ENCODE measurements at regions not wholly inside any gene's neighbourhood (a gene's known extent, or its start where the extent isn't known, plus 50 kb on each side); places are given as distances from the start of the nearest gene placed in this dataset.
"Not testable (repeated sequence)": the region's sequence is repeated elsewhere in the genome, so short reads cannot be mapped to it uniquely, and the experiment has no call there.

- Histone ChIP-seq H3K9me3 (no peaks in the 10 kb centered on the region), H3K36me3 (no peaks in the 10 kb centered on the region), H3K4me3 (no peak overlapping the region), H3K27me3 (no peaks in the 10 kb centered on the region), H3K27ac (no peak overlapping the region), H3K4me1 (no peaks in the 10 kb centered on the region)
- intact Hi-C loops (cut with DNase I) = no loop called here
- WGBS, 2 donors = 91 to 94% methylated on average over 4 of the region's 4 CpGs
- TF ChIP-seq POLR2A (IDR thresholded peaks at IDR 0.05) (no peak), EP300 (IDR thresholded peaks at IDR 0.05) (no peak), CTCF (IDR thresholded peaks at IDR 0.05) (no peak), POLR2AphosphoS5 (IDR thresholded peaks at IDR 0.05) (no peak)
- DNase-seq = no peak
Measured at GRCh38 chrX:102784550-102784949, 64.0 kb downstream of the GPRASP3 start.

DNA sequence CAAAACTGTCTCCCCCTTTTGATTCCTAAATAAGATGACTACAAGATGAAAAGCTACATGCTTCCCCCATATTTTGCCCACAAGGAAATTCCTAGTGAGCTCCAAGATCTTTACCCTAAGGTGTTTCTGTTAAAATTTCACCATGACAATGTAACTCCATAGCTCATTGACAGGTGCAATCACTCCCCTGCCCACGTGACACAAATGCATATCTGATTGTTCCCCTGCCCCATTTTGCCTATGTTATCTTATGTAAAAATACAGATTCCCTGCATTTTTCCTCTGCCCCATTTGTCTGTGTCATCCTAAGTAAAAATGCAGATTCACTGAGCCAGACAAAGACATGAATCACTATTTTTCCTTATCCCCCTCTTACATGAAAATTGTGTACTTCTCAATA is 66.7 kb downstream of the GPRASP3 start:
- 76 to 80% methylated on average over 1 of the region's 1 CpG for WGBS, 2 donors
- no peak for TF ChIP-seq POLR2AphosphoS5 (IDR thresholded peaks at IDR 0.05)
- TF ChIP-seq EP300 (IDR thresholded peaks at IDR 0.05) = no peak
- no peak for TF ChIP-seq POLR2A (IDR thresholded peaks at IDR 0.05)
- TF ChIP-seq CTCF (IDR thresholded peaks at IDR 0.05) = no peak
- intact Hi-C loops (cut with DNase I) = no loop called here
- H3K9me3 ChIP-seq = no peaks in the 10 kb centered on the region
- no peaks in the 10 kb centered on the region for H3K4me1 ChIP-seq
- no peak overlapping the region for H3K4me3 ChIP-seq
- DNase-seq = no peak
- H3K36me3 ChIP-seq = no peaks in the 10 kb centered on the region
- H3K27me3 ChIP-seq = no peaks in the 10 kb centered on the region
- H3K27ac ChIP-seq = no peak overlapping the region

DNA sequence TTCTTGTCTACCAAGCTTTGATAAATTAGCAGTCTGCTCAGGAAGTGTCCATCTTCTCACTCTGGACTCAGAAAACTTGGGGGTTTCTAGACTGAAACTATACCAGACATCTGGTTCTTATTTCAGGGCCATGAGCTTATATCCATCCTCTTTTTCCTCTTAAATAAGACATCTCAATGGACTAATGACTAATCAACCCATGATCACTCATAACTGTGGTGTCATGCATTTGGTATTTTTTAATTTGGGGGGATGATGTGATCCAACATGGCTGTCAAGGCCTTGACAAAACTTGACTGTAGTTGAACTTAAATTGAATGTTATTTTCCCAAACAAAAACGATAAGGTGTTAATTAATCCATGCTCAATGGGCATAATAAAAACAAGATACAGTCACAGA is 87.8 kb downstream of the GPRASP3 start:
- no peaks in the 10 kb centered on the region for H3K4me1 ChIP-seq
- no peak overlapping the region for H3K4me3 ChIP-seq
- 88 to 94% methylated on average over 1 of the region's 1 CpG for WGBS, 2 donors
- no peaks in the 10 kb centered on the region for H3K27me3 ChIP-seq
- intact Hi-C loops (cut with DNase I) = no loop called here
- DNase-seq = no peak
- no peaks in the 10 kb centered on the region for H3K9me3 ChIP-seq
- no peak overlapping the region for H3K27ac ChIP-seq
- TF ChIP-seq POLR2A (IDR thresholded peaks at IDR 0.05) (no peak), EP300 (IDR thresholded peaks at IDR 0.05) (no peak), CTCF (IDR thresholded peaks at IDR 0.05) (no peak), POLR2AphosphoS5 (IDR thresholded peaks at IDR 0.05) (no peak)
- no peaks in the 10 kb centered on the region for H3K36me3 ChIP-seq

- H3K4me1 ChIP-seq; H3K9me3 ChIP-seq; H3K36me3 ChIP-seq; H3K4me3 ChIP-seq; H3K27me3 ChIP-seq; DNase-seq; intact Hi-C loops (cut with DNase I); H3K27ac ChIP-seq: not testable (repeated sequence)
- 91 to 96% methylated on average over 2 of the region's 2 CpGs for WGBS, 2 donors
Measured at GRCh38 chrX:102818269-102818668, 97.7 kb downstream of the GPRASP3 start.

DNA sequence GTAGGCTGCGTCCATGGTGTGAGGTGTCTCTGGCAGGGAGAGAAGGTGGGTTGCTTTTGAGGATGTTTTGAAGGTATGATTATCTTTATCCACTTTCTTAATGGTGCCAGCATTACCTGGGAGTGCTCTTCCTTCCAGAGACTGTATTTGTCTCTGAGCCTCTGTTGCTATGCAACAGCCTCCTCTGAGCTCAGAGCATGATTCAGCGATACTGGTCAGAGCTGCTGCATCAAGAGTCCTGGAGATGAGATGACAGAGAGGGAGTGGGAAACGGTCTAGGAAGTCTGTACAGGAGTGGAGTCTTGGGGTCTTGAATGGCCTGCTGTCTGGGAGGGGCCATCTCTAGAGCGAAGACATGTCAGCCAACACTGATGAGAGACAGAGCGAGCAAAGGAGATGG is 104.4 kb upstream of the RAB40AL start:
- WGBS, 2 donors = 84 to 92% methylated on average over 5 of the region's 5 CpGs
- no peaks in the 10 kb centered on the region for H3K9me3 ChIP-seq
- no peak overlapping the region for H3K4me3 ChIP-seq
- no peak for DNase-seq
- intact Hi-C loops (cut with DNase I) = no loop called here
- no peak overlapping the region for H3K27ac ChIP-seq
- TF ChIP-seq CTCF (IDR thresholded peaks at IDR 0.05) (no peak), POLR2A (IDR thresholded peaks at IDR 0.05) (no peak), EP300 (IDR thresholded peaks at IDR 0.05) (no peak), POLR2AphosphoS5 (IDR thresholded peaks at IDR 0.05) (no peak)
- H3K27me3 ChIP-seq = no peaks in the 10 kb centered on the region
- H3K36me3 ChIP-seq = no peaks in the 10 kb centered on the region
- H3K4me1 ChIP-seq = no peaks in the 10 kb centered on the region
